HL-60 (cell line): ENCODE measurements at regions not wholly inside any gene's neighbourhood (a gene's known extent, or its start where the extent isn't known, plus 50 kb on each side); places are given as distances from the start of the nearest gene placed in this dataset.

ENCODE experiments used
- GABPA ChIP-seq: IDR thresholded peaks from 2 replicates; pipeline ENCODE4 v1.6.1; 2012; ENCODE audit warnings: low read depth
- POLR2AphosphoS5 ChIP-seq: IDR thresholded peaks from 2 replicates; pipeline ENCODE4 v1.6.1; 2012; ENCODE audit warnings: low read depth
- SPI1 ChIP-seq: IDR thresholded peaks from 2 replicates; pipeline ENCODE4 v1.6.1; 2012; ENCODE audit warnings: low read depth, mild to moderate bottlenecking, borderline replicate concordance
- TF ChIP-seq, protein P1 (sequence below): IDR thresholded peaks from one replicate; pipeline ENCODE4 v1.5.1; 2011; ENCODE audit warnings: low read length, control low read depth, inconsistent platforms; ENCODE audit not compliant: insufficient read depth
- TF ChIP-seq, protein P2 (sequence below): IDR thresholded peaks from 2 replicates; pipeline ENCODE4 v1.6.1; 2012; ENCODE audit warnings: low read depth; ENCODE audit not compliant: insufficient replicate concordance

DNA sequence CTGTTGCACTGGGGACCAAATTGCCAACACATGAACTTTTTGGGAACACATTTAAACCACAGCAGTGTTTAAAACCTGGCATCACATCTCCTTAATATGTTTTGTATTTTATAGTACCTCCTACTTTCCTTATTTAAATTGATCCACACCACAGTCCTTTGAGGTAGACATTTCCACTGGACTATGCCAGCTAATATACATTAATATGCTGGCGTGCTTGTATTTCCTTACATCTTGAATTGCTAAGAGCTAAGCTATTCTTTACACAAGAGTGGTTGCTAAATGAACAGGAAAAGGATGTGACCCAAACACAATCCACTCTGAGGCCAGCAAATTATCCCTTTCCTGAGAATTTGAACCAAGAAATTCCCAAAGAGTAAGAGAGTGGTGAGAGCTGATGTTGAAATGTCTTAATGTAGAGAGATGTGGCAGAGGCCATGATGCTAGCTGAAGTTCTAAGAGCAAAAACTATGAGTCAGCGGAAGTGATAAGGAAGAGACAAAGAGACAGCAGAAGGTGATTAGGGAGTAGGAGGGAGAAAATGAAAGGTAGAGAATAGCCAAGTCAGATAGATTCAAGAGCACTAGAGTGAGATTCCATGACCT lies 131.2 kb downstream of the CD47 start:
- TF ChIP-seq, protein P1, sequence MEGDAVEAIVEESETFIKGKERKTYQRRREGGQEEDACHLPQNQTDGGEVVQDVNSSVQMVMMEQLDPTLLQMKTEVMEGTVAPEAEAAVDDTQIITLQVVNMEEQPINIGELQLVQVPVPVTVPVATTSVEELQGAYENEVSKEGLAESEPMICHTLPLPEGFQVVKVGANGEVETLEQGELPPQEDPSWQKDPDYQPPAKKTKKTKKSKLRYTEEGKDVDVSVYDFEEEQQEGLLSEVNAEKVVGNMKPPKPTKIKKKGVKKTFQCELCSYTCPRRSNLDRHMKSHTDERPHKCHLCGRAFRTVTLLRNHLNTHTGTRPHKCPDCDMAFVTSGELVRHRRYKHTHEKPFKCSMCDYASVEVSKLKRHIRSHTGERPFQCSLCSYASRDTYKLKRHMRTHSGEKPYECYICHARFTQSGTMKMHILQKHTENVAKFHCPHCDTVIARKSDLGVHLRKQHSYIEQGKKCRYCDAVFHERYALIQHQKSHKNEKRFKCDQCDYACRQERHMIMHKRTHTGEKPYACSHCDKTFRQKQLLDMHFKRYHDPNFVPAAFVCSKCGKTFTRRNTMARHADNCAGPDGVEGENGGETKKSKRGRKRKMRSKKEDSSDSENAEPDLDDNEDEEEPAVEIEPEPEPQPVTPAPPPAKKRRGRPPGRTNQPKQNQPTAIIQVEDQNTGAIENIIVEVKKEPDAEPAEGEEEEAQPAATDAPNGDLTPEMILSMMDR = no peak
- TF ChIP-seq POLR2AphosphoS5 (no peak), GABPA (no peak), SPI1 (no peak)
- TF ChIP-seq, protein P2, sequence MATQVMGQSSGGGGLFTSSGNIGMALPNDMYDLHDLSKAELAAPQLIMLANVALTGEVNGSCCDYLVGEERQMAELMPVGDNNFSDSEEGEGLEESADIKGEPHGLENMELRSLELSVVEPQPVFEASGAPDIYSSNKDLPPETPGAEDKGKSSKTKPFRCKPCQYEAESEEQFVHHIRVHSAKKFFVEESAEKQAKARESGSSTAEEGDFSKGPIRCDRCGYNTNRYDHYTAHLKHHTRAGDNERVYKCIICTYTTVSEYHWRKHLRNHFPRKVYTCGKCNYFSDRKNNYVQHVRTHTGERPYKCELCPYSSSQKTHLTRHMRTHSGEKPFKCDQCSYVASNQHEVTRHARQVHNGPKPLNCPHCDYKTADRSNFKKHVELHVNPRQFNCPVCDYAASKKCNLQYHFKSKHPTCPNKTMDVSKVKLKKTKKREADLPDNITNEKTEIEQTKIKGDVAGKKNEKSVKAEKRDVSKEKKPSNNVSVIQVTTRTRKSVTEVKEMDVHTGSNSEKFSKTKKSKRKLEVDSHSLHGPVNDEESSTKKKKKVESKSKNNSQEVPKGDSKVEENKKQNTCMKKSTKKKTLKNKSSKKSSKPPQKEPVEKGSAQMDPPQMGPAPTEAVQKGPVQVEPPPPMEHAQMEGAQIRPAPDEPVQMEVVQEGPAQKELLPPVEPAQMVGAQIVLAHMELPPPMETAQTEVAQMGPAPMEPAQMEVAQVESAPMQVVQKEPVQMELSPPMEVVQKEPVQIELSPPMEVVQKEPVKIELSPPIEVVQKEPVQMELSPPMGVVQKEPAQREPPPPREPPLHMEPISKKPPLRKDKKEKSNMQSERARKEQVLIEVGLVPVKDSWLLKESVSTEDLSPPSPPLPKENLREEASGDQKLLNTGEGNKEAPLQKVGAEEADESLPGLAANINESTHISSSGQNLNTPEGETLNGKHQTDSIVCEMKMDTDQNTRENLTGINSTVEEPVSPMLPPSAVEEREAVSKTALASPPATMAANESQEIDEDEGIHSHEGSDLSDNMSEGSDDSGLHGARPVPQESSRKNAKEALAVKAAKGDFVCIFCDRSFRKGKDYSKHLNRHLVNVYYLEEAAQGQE = no peak
